Dermis blood vessel endothelial cell (primary cell): ENCODE measurements at regions not wholly inside any gene's neighbourhood (a gene's known extent, or its start where the extent isn't known, plus 50 kb on each side); places are given as distances from the start of the nearest gene placed in this dataset.
A peak's percentile ranks its signal among the peaks of the same experiment; 100 is the strongest.
"Not testable (repeated sequence)": the region's sequence is repeated elsewhere in the genome, so short reads cannot be mapped to it uniquely, and the experiment has no call there.

Source experiments
- DNase-seq: peaks from one replicate; pipeline ENCODE4 v3.0.0; 2010

DNA sequence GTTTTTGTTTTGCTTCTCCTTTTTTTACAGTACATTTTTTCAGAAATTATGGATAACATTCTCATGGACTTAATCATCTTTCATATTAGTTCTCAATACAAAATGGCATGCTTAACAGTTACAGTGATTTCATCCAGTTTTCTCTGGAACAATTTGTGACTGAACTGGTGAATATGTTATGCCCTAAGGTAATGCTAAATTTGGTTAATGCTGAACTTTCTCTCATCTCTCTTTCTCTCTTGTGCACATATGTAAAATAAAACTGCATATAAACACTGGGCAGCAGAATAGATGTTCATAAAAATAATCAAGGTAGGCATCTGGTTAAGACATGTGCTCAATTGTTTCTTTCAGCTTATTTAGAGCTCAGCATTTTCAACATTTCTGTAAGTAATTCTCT is 196.3 kb upstream of the TMEFF2 start:
- no peak for DNase-seq

DNA sequence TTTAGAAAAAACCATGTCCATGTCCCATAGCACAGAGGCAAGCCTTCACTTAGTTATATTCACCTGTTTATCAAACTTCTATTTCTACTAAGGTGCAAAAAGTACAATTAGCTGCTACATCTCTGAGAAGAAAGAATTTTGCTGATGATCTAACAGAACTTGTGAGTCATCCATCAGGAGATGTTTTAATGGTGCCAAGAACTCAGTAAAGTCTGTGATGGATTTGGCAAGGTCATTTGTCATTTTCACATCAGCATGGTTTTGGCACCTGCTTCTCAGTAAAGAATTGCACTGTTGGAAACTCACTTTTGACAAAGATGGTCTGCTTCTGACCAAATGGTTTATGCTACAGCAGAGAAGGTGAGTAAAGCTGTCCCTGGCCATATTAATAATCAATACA is 195.7 kb upstream of the TMEFF2 start:
- DNase-seq: no peak

DNA sequence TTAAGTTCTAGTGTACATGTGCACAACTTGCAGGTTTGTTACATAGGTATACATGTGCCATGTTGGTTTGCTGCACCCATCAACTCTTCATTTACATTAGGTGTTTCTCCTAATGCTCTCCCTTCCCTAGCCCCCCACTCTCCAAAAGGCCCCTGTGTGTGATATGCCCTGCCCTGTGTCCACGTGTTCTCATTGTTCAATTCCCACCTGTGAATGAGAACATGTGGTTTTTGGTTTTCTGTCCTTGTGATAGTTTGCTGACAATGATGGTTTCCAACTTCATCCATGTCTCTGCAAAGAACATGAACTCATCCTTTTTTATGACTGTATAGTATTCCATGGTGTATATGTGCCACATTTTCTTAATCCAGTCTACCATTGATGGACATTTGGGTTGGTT is 189.5 kb upstream of the TMEFF2 start:
- not testable (repeated sequence) for DNase-seq

DNA sequence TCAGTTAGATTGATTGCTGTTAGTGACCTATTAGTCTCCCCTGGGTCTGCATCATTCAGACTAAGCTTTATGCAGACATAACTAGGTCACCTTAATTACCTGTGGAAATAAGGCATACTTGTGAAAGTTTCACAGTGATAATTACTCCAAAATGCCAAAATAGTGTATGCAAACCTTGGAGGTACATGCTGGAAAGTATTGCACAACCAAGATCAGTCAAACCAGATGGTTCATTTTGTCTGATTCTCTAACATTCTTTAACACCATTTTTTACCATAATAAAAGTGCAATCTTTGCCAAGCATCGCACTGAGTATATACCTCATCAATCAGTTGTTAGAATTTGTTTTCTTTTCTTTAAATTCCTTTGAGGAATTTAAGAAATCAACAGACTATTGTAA is 186.3 kb upstream of the TMEFF2 start:
- no peak for DNase-seq

DNA sequence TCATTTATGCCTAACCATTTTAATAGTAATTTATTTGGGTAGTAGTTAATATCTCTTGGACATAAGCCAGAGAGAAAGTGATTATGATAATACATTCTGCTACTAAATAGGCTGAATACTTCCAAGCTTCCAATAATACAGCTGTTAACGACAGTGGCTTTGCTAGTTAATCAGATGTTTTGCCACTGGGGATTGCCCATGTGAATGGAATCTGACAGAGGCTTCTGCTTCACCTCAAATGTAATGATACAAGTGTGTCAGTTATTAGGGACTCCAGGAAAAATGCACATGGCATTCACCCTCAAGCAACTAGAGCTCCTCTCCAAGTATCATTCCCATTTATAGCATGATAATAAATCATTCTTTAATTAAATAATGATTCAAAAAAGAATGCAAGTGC is 185.0 kb upstream of the TMEFF2 start:
- no peak for DNase-seq

DNA sequence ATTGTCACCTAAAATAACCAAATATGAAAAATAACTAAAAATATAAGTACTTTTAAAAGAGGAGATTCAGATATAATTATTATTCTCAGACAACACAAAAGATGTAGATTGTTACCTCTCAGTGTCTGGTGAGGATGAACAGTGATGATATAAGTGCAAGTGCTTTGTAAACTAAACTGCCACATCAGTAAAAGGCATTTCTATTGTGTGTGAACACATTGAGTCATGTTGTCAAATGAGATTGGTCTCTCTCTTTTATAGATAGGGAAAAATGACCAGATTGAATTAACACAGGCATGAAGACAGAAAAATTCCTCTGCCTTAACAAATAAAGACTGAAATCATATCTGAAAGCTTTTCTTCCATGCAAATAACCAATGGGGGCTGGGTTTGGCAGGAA is 182.4 kb upstream of the TMEFF2 start:
- DNase-seq: no peak

DNA sequence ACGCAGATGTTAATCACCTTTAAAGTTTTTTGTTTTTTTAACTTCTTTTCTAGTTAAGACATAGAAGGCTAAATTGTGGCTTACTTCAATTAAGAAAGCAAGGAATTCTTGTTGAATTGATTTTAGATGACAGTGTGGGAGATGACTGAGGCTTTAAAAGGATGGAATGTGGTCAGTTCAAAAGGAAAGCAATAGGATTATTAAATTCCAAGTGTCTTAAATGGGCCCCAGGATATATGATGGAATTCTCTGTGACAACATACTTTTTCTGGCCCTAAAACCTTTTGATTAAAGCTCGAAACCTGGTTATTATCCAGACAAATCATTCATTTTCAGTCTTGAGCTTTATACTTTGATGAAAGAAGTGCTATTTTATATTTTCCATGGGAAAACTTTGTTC is 179.0 kb upstream of the TMEFF2 start:
- no peak for DNase-seq

DNA sequence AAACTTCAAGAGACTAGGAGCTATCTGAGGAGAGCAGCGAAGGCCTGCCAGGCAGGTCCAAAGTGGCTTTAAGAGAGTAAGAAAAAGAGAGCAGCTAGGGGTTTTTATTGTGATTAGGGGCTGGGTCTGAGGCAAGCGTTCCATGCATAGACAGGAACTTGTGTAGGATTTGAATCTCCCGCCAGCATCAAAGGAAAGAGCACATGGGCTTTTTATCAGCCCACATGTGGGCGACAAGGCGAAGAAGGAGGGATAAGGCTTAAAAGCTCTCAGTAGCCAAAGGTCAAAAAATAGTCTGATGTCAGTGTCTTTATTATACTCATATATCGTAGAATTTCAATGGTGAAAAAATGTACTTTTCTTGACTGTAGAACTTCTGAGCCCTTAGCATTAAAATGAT is 178.5 kb upstream of the TMEFF2 start:
- no peak for DNase-seq

DNA sequence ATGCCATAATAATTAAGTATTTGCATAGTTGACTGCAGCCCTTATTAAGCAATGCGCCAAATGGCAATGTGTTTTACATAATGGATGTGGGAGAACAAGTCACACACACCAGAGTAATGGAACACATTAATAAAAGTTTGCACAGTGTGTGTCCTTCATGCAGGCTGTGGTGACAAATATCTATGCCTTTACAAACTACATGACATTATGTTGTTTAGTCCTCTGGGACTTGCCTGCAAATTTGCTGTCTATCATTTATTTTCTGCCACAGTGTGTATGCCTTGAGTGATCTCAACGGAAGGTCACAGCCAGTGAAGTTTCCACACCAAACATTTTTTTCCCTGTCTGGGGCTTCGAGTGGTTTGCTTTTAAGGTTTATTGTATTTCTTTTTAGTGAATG is 175.2 kb upstream of the TMEFF2 start:
- no peak for DNase-seq

DNA sequence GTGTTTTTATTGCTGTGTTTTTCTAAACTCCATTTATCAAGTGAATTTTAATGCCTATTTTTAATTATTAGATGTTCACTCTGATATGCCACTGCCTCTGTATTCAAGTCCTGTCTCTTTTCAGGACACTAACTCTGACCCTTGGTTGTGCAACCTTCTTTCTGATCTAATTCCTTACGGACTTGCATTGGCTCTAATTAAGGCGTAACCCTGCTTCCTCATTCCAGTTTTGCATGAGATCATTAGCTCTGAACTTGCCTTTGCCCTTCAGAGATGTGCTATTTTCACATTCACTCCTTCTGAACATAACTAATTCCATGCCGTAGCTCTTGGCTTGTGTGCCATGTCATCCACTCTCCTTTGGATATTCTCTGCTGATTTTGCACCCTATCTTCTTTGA is 162.5 kb upstream of the TMEFF2 start:
- DNase-seq: no peak

DNA sequence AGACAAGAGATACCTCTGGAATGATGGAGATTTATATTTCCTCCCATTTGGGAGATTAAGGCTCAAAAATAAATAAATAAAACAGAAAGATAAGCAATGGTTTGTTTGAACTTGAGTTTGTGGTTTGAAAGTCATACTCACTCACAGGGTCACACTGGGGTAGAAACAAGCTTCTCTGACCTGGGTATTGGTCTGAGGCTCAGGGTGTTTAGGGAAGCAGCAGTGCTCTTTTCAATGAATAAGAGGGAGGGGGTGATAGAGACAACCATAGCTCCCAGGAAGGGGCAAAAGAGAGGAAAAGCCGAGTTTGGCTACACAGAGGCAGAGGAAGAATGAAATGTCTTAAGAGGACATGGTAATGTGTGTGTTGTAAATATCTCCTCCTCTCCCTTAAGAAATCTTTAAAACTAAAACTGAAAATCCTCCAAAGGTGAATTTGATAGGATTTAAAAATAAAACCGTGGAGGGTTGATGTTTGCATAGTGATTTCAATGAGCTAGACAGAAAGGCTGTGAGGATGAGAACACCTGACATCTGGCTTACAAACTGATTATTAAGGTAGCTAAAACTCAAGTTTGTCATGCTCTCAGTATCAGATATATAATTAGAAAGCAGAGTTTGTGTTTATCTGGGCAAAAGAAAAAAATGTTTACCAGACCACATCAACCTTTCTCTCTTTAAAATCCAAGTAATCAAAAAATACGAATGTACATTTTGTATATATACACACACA is 159.9 kb upstream of the TMEFF2 start:
- DNase-seq: no peak

DNA sequence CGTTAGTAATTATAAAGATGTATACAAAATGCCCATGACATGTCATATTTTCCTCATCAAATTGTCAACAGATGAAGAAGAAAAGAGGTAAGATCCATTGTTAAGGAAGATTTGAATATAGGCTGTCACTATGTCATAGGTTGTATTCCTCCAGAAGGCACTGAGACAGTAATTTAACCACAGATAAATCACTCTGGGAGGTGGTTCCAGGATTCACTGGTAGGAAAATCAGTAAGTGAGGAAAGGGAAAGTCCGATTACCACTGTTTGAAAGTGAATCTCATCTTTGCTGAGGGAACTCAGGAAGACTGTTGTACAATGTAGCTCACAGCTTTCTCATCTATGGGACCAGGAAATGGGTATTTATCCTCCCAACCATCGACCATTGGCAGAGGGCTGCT is 152.8 kb upstream of the TMEFF2 start:
- no peak for DNase-seq

DNA sequence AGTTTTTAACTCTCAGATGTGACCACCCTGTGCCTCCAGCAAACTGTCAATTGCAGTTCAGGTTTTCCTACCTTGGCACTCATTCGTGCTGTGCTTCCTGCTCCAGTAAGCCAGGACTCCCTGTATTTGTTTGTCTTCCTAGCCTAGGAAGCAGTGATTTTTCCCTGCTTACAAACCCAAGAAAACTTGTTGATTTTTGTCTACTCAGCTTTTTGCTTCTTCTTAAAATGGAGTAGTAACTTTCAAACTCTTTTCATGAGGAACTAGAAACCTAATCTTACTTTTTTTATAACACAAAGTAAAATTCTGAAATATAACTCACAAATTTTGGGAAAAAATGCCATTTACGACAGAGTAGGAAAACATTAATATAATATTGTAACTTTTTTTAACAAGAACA is 150.6 kb upstream of the TMEFF2 start:
- no peak for DNase-seq

DNA sequence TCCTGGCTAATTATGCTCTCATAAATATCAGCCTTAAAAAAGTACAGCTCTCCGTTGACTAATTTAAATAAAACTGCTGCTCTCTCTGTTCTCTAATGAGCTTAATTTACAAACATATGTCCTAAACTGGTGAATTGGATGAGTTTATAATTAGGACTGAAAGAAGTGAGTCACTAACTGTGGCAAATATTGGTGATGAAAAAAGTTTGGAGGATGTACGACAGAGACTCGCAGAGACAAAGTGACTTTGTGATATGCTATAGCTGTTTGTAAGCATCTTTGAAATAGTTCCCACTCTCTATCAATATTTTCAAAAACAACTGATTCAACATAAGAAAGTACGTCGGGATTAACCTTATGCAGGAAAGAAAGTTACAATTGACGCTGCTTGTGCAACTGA is 138.9 kb upstream of the TMEFF2 start:
- DNase-seq: no peak

DNA sequence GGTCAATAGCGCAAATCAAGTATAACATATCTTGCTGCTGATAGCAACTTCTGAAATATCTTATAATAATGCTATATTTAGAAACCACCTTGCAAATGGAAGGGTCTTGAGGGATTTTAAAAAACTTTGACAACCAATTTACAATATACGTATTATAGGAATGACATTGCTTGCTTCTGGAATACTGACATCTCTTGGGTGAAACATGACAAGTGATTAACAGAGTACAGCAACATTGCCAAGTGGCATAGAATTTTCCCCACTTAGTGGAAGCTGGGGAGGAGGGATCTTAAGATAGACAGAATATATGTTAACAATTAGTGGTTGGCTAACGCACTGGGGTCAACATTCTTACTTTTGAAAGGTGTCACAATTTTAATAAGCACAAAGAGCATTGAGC is 133.6 kb upstream of the TMEFF2 start:
- no peak for DNase-seq

DNA sequence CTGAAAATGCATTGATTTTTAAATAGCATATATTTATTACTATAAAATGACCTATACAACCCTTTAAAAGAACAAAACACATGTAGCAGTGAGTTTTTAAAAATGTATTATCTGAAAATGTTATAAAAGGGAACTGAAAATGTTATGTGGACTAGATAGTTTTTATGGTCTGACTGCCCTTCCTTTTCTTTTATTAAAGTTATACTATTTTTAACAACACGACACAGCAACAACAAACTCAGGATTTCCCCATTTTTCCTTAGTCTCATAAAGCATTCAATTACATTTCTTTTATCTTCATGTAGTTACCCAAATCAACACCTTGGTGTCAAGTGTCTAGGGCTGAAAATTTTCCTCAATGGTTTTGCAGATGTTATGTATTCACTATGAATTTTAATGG is 132.8 kb upstream of the TMEFF2 start:
- no peak for DNase-seq

DNA sequence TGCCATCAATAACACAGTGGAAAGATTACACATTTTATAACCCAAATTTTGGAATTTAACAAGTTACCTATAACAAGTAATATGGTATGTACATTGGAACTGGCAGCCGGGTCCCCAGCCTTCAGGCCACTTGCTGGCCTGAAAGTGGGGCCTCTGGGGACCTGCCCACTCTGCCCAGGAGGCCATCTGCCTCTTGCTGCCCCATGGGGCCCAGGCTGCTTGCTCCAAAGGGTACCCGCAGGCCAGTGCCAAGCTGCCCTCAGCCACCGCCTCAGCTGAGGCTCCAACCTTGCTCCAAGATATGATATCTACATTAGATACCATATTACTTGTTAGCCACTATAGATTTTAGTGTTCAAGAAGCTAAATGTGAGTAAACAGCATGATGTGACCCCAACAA is 120.8 kb upstream of the TMEFF2 start:
- DNase-seq: no peak

DNA sequence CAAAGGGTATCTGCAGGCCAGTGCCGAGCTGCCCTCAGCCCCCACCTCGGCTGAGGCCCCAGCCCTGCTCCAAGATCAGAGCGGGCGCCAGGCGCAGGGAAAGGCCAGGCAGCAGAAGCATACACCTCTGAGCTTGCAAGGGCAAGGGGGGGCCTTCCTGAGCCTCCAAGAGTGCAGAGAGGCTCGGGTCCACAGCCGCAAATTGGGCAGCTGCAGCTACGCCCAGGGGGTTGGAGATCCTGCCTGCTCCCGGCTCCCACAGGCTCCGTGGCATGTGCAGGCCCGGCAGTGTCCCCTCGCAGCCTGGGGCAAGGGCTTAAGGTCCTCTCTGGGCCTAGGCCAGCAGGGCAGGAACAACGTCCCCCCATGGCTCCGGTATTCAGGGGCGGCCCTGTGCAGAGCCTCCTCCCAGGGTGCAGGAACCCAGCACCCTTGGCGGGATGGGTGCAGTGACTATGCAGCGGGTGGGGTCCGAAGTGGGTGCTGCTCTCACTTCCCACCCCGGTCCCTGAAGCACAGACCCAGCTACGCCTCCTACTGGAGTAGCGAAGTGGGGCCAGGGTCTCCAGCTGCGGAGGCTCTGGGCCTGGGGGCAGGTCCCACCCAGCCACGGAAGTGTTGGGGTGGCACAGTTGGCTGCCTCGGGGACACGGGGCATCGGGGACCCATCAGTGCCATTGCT is 120.2 kb upstream of the TMEFF2 start:
- no peak for DNase-seq

DNA sequence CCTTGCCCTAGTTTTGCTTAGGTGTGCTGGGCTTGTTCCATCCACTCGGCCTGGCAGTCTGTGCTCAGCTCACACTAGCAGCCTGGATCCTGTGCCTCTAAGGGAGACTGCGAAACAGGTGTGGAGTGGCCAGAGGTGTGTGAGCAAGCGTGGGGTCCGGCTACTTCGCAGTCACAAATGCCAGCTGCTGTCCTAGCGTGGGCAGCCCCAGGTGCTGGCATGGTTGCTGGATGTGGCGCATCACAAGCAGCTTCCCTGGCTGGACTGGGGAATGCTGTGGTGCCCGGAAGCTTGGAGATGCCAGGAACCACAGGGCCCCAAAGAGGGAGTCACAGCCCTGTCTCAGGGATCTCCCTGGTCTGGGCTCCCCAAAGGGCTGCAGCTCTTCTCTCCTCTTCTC is 119.0 kb upstream of the TMEFF2 start:
- no peak for DNase-seq

DNA sequence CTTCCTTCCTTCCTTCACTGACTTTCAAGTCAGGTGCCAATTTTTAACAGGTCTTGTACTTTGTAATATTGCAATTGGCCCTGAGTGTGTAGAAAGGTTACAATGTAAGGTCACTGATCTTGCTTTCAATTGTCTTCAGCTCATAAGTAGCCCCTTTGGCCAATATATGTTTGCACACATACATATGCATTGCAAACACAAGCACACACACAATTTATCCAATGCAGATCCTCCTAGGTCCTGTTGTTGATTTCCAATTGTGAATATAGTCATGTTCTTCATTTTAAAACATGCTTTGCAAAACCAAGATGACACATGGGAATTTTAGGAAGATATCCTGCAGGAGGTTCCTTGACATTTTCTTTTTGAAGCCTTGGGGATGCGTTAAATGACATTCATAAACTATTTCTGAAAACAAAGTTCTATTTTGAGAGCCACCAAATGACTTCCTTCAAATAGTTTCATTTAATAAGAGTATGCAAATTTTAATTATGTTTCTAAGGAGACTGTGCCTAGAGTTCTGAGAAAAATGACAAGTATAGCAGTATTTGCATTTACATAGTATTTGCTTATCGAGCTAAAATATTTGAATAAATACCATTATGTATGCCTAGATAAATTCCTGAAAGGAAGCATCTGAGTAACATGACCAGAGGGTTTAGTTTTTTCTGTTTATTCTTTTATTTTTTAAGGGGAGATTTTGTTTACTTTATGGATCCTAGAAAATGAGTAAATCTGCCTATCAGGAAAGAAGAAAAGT is 117.1 kb upstream of the TMEFF2 start:
- no peak for DNase-seq

DNA sequence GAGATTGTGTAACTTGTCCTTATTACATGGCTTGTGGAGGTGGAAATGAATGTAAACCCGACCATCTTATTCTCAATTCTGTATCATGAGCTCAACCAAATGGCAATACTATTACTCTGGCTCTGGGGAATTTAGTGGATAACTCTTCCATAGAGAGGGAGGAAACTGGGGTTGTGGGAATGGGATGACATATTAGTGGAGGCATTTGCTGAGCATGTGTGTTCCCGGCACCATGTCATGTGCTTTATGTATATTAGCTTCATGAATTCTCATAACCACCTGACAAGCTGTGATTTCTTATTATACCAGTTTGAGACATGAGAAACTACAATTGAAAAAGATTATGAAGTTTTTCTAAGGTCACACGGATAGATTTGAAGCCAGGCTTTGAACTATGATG is 112.8 kb upstream of the TMEFF2 start:
- no peak for DNase-seq

DNA sequence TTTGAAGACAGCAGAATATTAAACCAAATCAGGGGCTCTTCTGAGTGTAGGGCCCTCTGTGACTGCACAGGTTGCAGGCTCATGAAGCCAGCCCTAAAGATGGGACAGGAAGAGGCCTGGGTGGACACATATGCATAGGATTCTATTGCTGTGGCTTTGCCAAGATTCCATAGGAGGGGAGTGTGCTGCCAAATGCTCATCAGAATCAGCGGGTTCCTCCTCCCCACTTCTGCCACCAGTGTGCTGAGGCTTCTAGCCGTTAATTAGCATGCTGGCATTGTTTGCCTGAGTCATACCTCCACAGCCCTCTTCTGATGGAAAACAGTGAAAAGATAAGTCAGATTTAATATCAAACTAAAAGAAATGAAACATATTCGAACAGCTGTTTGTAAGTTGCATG is 103.9 kb upstream of the TMEFF2 start:
- DNase-seq: no peak

DNA sequence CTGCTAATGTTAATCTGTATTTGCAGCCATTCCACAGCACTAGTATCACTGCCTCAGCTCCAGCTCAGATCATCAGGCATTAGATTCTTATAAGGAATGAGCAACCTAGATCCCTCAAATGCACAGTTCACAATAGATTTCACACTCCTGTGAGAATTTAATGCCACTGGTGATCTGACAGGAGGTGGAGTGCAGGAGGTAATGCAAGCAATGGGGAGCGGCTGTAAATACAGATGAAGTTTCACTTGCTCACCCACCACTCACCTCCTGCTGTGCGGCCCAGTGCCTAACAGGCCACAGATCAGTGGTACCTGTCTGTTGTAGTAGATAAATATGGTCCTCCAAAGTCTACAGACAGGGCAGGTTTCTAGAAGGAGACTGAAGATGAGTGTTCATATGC is 97.7 kb upstream of the TMEFF2 start:
- DNase-seq: no peak

DNA sequence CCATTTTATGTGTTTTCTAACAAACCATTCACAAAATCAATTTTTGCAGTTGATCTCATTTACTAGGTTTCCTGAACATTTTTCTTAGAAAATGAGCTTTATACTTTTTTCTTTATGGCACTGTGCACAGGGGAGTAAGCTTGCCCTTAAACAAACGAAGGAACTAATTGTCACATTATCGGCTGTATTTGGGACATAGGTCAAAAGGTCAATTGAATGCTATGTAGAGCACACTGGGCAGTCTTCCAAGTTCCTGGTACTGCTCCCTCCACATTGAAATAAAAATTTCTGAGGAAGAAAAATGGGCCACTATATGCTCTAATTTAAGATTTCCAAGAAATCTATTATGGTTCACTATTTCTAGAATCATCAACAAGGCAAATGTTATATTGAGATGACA is 93.6 kb upstream of the TMEFF2 start:
- DNase-seq: peak; percentile 21
